GM12878 (cell line): ENCODE measurements at regions not wholly inside any gene's neighbourhood (a gene's known extent, or its start where the extent isn't known, plus 50 kb on each side); places are given as distances from the start of the nearest gene placed in this dataset.

Experiments
- EP300 ChIP-seq, 2 experiments: fragments of 150-350 bp in 1 of 2; IDR thresholded peaks; 2 replicates each; pipeline ENCODE4 v1.6.1; 2011 to 2012; ENCODE audit warnings: low read depth in 2 of 2, low read length in 2 of 2, borderline replicate concordance in 1 of 2, improper control_type of control experiment in 1 of 2, inconsistent platforms in 1 of 2; ENCODE audit not compliant: control insufficient read depth in 1 of 2
- SMAD1 ChIP-seq: fragments of 450-650 bp; IDR thresholded peaks from 2 replicates; pipeline ENCODE4 v1.6.1; 2018; ENCODE audit warnings: mild to moderate bottlenecking, low read depth; ENCODE audit not compliant: partially characterized antibody
- SP1 ChIP-seq: IDR thresholded peaks from one replicate; pipeline ENCODE4 v1.6.1; 2011; ENCODE audit warnings: low read depth, low read length
- TAF1 ChIP-seq: IDR thresholded peaks from 2 replicates; pipeline ENCODE4 v1.6.1; 2011; ENCODE audit warnings: mild to moderate bottlenecking, low read depth, low read length, borderline replicate concordance
- TF ChIP-seq, protein P1 (sequence below), 3 experiments: IDR thresholded peaks in 2 of 3; conservative IDR thresholded peaks in 1 of 3; 2 replicates each; pipeline ENCODE4 v1.5.1; 2011; ENCODE audit warnings: low read depth in 3 of 3, low read length in 3 of 3, mild to moderate bottlenecking in 3 of 3, control low read depth in 2 of 3, moderate library complexity in 2 of 3, inconsistent platforms in 1 of 3, mixed read lengths in 1 of 3; ENCODE audit not compliant: control insufficient read depth in 2 of 3, insufficient read depth in 1 of 3; ENCODE audit errors: extremely low read depth in 1 of 3
- TF ChIP-seq, protein P2 (sequence below): IDR thresholded peaks from 2 replicates; pipeline ENCODE4 v1.6.1; 2011; ENCODE audit warnings: mild to moderate bottlenecking, low read depth, low read length, moderate library complexity; ENCODE audit not compliant: insufficient replicate concordance
- TF ChIP-seq, protein P3 (sequence below): IDR thresholded peaks from 2 replicates; pipeline ENCODE4 v1.6.1; 2012; ENCODE audit warnings: low read depth, low read length, improper control_type of control experiment
- TF ChIP-seq, protein P4 (sequence below): IDR thresholded peaks from 2 replicates; pipeline ENCODE4 v1.6.1; 2011; ENCODE audit warnings: borderline replicate concordance, low read depth, mild to moderate bottlenecking, moderate library complexity, mixed read lengths, low read length; ENCODE audit not compliant: insufficient read depth; ENCODE audit errors: extremely low read length
- TF ChIP-seq, protein P5 (sequence below): IDR thresholded peaks from 2 replicates; pipeline ENCODE4 v1.6.1; 2012; ENCODE audit warnings: low read length, inconsistent platforms

DNA sequence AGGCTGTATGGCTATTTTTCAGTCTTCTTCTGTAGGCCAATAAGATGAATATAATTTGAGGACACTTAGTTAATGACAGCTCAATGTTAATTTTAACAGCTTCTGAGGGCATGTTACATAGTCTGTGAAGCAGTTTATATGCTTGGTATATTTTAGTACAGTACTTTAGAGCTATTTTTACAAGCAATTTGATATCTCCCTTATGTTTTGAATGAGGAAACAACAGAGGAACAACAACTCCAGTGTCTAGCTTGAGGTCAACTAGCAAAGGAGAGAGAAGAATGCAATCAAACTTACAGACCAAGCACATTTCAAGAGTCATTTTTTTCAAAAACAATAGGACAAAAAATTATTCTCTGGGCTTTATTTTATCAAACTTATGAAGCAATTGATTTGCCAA is 469.1 kb upstream of the DCN start:
- TF ChIP-seq, protein P1, sequence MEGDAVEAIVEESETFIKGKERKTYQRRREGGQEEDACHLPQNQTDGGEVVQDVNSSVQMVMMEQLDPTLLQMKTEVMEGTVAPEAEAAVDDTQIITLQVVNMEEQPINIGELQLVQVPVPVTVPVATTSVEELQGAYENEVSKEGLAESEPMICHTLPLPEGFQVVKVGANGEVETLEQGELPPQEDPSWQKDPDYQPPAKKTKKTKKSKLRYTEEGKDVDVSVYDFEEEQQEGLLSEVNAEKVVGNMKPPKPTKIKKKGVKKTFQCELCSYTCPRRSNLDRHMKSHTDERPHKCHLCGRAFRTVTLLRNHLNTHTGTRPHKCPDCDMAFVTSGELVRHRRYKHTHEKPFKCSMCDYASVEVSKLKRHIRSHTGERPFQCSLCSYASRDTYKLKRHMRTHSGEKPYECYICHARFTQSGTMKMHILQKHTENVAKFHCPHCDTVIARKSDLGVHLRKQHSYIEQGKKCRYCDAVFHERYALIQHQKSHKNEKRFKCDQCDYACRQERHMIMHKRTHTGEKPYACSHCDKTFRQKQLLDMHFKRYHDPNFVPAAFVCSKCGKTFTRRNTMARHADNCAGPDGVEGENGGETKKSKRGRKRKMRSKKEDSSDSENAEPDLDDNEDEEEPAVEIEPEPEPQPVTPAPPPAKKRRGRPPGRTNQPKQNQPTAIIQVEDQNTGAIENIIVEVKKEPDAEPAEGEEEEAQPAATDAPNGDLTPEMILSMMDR (IDR thresholded peaks at IDR 0.05 in 2 of 3, conservative IDR thresholded peaks at IDR 0.05 in 1 of 3; ENCODE audit: control insufficient read depth in 2 of 3, extremely low read depth in 1 of 3, insufficient read depth in 1 of 3, low read depth in 3 of 3, low read length in 3 of 3): no peak
- TF ChIP-seq SP1: no peak
- TF ChIP-seq SMAD1: no peak
- TF ChIP-seq, protein P2, sequence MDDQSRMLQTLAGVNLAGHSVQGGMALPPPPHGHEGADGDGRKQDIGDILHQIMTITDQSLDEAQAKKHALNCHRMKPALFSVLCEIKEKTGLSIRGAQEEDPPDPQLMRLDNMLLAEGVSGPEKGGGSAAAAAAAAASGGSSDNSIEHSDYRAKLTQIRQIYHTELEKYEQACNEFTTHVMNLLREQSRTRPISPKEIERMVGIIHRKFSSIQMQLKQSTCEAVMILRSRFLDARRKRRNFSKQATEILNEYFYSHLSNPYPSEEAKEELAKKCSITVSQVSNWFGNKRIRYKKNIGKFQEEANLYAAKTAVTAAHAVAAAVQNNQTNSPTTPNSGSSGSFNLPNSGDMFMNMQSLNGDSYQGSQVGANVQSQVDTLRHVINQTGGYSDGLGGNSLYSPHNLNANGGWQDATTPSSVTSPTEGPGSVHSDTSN: no peak
- TF ChIP-seq, protein P3, sequence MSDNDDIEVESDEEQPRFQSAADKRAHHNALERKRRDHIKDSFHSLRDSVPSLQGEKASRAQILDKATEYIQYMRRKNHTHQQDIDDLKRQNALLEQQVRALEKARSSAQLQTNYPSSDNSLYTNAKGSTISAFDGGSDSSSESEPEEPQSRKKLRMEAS: no peak
- TF ChIP-seq TAF1: no peak
- no peak for TF ChIP-seq EP300 (IDR thresholded peaks at IDR 0.05; ENCODE audit: borderline replicate concordance in 1 of 2, control insufficient read depth in 1 of 2, low read depth in 2 of 2, low read length in 2 of 2)
- TF ChIP-seq, protein P4, sequence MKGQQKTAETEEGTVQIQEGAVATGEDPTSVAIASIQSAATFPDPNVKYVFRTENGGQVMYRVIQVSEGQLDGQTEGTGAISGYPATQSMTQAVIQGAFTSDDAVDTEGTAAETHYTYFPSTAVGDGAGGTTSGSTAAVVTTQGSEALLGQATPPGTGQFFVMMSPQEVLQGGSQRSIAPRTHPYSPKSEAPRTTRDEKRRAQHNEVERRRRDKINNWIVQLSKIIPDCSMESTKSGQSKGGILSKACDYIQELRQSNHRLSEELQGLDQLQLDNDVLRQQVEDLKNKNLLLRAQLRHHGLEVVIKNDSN: no peak
- TF ChIP-seq, protein P5, sequence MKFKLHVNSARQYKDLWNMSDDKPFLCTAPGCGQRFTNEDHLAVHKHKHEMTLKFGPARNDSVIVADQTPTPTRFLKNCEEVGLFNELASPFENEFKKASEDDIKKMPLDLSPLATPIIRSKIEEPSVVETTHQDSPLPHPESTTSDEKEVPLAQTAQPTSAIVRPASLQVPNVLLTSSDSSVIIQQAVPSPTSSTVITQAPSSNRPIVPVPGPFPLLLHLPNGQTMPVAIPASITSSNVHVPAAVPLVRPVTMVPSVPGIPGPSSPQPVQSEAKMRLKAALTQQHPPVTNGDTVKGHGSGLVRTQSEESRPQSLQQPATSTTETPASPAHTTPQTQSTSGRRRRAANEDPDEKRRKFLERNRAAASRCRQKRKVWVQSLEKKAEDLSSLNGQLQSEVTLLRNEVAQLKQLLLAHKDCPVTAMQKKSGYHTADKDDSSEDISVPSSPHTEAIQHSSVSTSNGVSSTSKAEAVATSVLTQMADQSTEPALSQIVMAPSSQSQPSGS: no peak
